SH-SY5Y (cell line): ENCODE measurements at regions not wholly inside any gene's neighbourhood (a gene's known extent, or its start where the extent isn't known, plus 50 kb on each side); places are given as distances from the start of the nearest gene placed in this dataset.

Experiments used
- GATA2 ChIP-seq: IDR thresholded peaks from 2 replicates; pipeline ENCODE4 v1.6.1; 2011; ENCODE audit warnings: mild to moderate bottlenecking, low read depth, low read length
- GATA3 ChIP-seq: IDR thresholded peaks from 2 replicates; pipeline ENCODE4 v1.6.1; 2011; ENCODE audit warnings: low read depth, mild to moderate bottlenecking, low read length, moderate library complexity

- no peak for TF ChIP-seq GATA2
- no peak for TF ChIP-seq GATA3
Observed at GRCh38 chr1:218679988-218680748, 335.0 kb downstream of the TGFB2 start.
